Hepatocyte (in vitro differentiated cells): ENCODE measurements at regions not wholly inside any gene's neighbourhood (a gene's known extent, or its start where the extent isn't known, plus 50 kb on each side); places are given as distances from the start of the nearest gene placed in this dataset.
A peak's percentile ranks its signal among the peaks of the same experiment; 100 is the strongest.

ENCODE experiments used
- DNase-seq: peaks from one replicate; pipeline ENCODE4 v3.0.0-alpha.2; 2016; ENCODE audit warnings: low spot score
- H2AFZ ChIP-seq: fragments of 200-600 bp; sonication (generic); 2 replicates; pipeline ENCODE4 v1.6.0; 2016; ENCODE audit warnings: antibody characterized with exemption, mild to moderate bottlenecking
- H3K27ac ChIP-seq: fragments of 200-600 bp; sonication (generic); 2 replicates; pipeline ENCODE4 v1.5.1; 2016; ENCODE audit warnings: mild to moderate bottlenecking
- H3K27me3 ChIP-seq: fragments of 200-600 bp; sonication (generic); 2 replicates; pipeline ENCODE4 v1.6.1; 2016
- H3K36me3 ChIP-seq: fragments of 200-600 bp; sonication (generic); replicated peaks from 2 replicates; pipeline ENCODE4 v1.5.1; 2016; ENCODE audit warnings: low read depth; ENCODE audit not compliant: insufficient read depth
- H3K4me1 ChIP-seq: fragments of 200-600 bp; sonication (generic); 2 replicates; pipeline ENCODE4 v1.5.1; 2016; ENCODE audit warnings: mild to moderate bottlenecking, moderate library complexity; ENCODE audit not compliant: insufficient read depth
- H3K4me2 ChIP-seq: fragments of 200-600 bp; sonication (generic); 2 replicates; pipeline ENCODE4 v1.6.0; 2016
- H3K4me3 ChIP-seq: fragments of 200-600 bp; sonication (generic); 2 replicates; pipeline ENCODE4 v1.5.1; 2016; ENCODE audit warnings: mild to moderate bottlenecking
- H3K79me2 ChIP-seq: fragments of 200-600 bp; sonication (generic); 2 replicates; pipeline ENCODE4 v1.6.0; 2017; ENCODE audit warnings: mild to moderate bottlenecking
- H3K9me2 ChIP-seq: fragments of 200-600 bp; sonication (generic); replicated peaks from 2 replicates; pipeline ENCODE4 v1.6.0; 2017; ENCODE audit warnings: mild to moderate bottlenecking; ENCODE audit not compliant: insufficient read depth
- H3K9me3 ChIP-seq: fragments of 200-600 bp; sonication (generic); 2 replicates; pipeline ENCODE4 v1.5.1; 2016; ENCODE audit warnings: low read depth, mild to moderate bottlenecking
- H4K20me1 ChIP-seq: fragments of 200-600 bp; sonication (generic); 2 replicates; pipeline ENCODE4 v1.6.0; 2016; ENCODE audit warnings: mild to moderate bottlenecking; ENCODE audit not compliant: insufficient read depth, poor library complexity, severe bottlenecking
- CTCF ChIP-seq: fragments of 200-600 bp; sonication (generic); IDR thresholded peaks from 2 replicates; pipeline ENCODE4 v1.5.1; 2016; ENCODE audit warnings: antibody characterized with exemption, mild to moderate bottlenecking; ENCODE audit not compliant: poor library complexity
- EZH2 ChIP-seq: fragments of 200-600 bp; sonication (generic); IDR thresholded peaks from 2 replicates; pipeline ENCODE4 v1.6.1; 2016; ENCODE audit warnings: antibody characterized with exemption, mild to moderate bottlenecking, borderline replicate concordance
- EZH2phosphoT487 ChIP-seq: fragments of 200-600 bp; sonication (generic); IDR thresholded peaks from one replicate; pipeline ENCODE4 v1.6.1; 2018; ENCODE audit warnings: antibody characterized with exemption, mild to moderate bottlenecking, low read depth, moderate library complexity; ENCODE audit not compliant: unreplicated experiment, severe bottlenecking
- WGBS: methylation state at CpG from one replicate; pipeline ENCODE4 v1.1.6; 2016; ENCODE audit warnings: low lambda C conversion rate; ENCODE audit errors: missing lambda C conversion rate; 5-methylcytosine and 5-hydroxymethylcytosine counted together

GRCh38 chr3:117120014-117120413, 410.4 kb downstream of the TUSC7 start:
- Histone ChIP-seq H4K20me1 (no peaks in the 10 kb centered on the region), H3K4me2 (no peak overlapping the region), H3K27ac (no peak overlapping the region), H3K4me1 (no peaks in the 10 kb centered on the region), H3K9me2 (no peaks in the 10 kb centered on the region), H3K9me3 (no peaks in the 10 kb centered on the region), H2AFZ (no peak overlapping the region), H3K79me2 (no peaks in the 10 kb centered on the region), H3K36me3 (no peaks in the 10 kb centered on the region), H3K4me3 (no peak overlapping the region), H3K27me3 (no peaks in the 10 kb centered on the region)
- no peak for DNase-seq
- WGBS, result 52% methylated on average over 1 of the region's 1 CpG
- TF ChIP-seq EZH2phosphoT487, result no peak

GRCh38 chr3:117122609-117123008, 413.0 kb downstream of the TUSC7 start:
- TF ChIP-seq CTCF (no peak), EZH2 (no peak), EZH2phosphoT487 (no peak)
- no peak overlapping the region for H3K4me3 ChIP-seq
- no peak overlapping the region for H3K4me2 ChIP-seq
- H3K36me3 ChIP-seq, result no peaks in the 10 kb centered on the region
- H3K27me3 ChIP-seq, result no peaks in the 10 kb centered on the region
- H3K27ac ChIP-seq, result no peak overlapping the region
- H4K20me1 ChIP-seq, result no peaks in the 10 kb centered on the region
- no peaks in the 10 kb centered on the region for H3K9me2 ChIP-seq
- peaks cover 11% of the 10 kb centered on the region for H3K4me1 ChIP-seq
- WGBS, result 82% methylated on average over 1 of the region's 1 CpG
- no peak overlapping the region for H2AFZ ChIP-seq
- H3K9me3 ChIP-seq, result no peaks in the 10 kb centered on the region
- DNase-seq, result no peak
- H3K79me2 ChIP-seq, result no peaks in the 10 kb centered on the region

GRCh38 chr3:117126460-117126859, 416.9 kb downstream of the TUSC7 start:
- no peak overlapping the region for H3K27ac ChIP-seq
- no peaks in the 10 kb centered on the region for H4K20me1 ChIP-seq
- H2AFZ ChIP-seq, result no peak overlapping the region
- peaks cover 31% of the 10 kb centered on the region for H3K4me1 ChIP-seq
- H3K9me2 ChIP-seq, result no peaks in the 10 kb centered on the region
- 88% methylated on average over 3 of the region's 3 CpGs for WGBS
- no peaks in the 10 kb centered on the region for H3K9me3 ChIP-seq
- no peak overlapping the region for H3K4me3 ChIP-seq
- no peaks in the 10 kb centered on the region for H3K36me3 ChIP-seq
- no peak for TF ChIP-seq EZH2
- TF ChIP-seq EZH2phosphoT487, result no peak
- H3K79me2 ChIP-seq, result no peaks in the 10 kb centered on the region
- DNase-seq, result no peak
- no peaks in the 10 kb centered on the region for H3K27me3 ChIP-seq
- H3K4me2 ChIP-seq, result no peak overlapping the region

- no peaks in the 10 kb centered on the region for H3K9me2 ChIP-seq
- no peak overlapping the region for H3K27ac ChIP-seq
- no peaks in the 10 kb centered on the region for H3K36me3 ChIP-seq
- peak overlapping the region; percentile 65 for H3K4me2 ChIP-seq
- H3K4me1 ChIP-seq, result peaks cover 31% of the 10 kb centered on the region
- H3K79me2 ChIP-seq, result no peaks in the 10 kb centered on the region
- H3K27me3 ChIP-seq, result no peaks in the 10 kb centered on the region
- peak overlapping the region; percentile 4 for H2AFZ ChIP-seq
- 66% methylated on average over 5 of the region's 5 CpGs for WGBS
- no peaks in the 10 kb centered on the region for H4K20me1 ChIP-seq
- peak; percentile 21 for TF ChIP-seq CTCF
- no peak for TF ChIP-seq EZH2
- TF ChIP-seq EZH2phosphoT487, result no peak
- no peak overlapping the region for H3K4me3 ChIP-seq
- H3K9me3 ChIP-seq, result no peaks in the 10 kb centered on the region
- no peak for DNase-seq
These were observed 417.5 kb downstream of the TUSC7 start for GRCh38 chr3:117126946-117127546.
